GM18498 (cell line): ENCODE measurements at regions not wholly inside any gene's neighbourhood (a gene's known extent, or its start where the extent isn't known, plus 50 kb on each side); places are given as distances from the start of the nearest gene placed in this dataset.
"Not testable (repeated sequence)": the region's sequence is repeated elsewhere in the genome, so short reads cannot be mapped to it uniquely, and the experiment has no call there.

Experiments used
- ATAC-seq: cut with Tn5 transposase; IDR thresholded peaks from one replicate; pipeline ENCODE4 v1.9.1; 2021; ENCODE audit warnings: mild to moderate bottlenecking, moderate library complexity; ENCODE audit not compliant: unreplicated experiment

DNA sequence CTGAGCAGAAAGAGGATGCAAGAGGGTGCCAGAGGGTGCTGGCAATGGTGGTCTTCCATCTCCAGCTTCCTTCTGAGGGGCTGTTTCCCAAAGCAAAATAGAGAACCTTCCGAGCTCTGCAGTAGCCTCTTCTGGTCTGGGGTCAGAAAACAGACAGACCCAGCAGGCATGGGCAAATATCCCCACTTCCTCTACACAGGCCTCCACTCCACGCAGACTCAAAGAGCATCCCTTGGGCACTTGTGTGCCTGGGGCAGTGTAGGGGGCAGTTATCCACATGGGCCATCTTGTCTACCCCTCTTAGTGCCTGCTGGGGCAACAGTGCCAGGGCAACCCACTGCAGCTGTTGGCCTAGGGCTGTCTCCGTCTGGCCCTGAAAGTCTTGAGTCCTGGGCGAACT is 231.9 kb downstream of the TTC8 start:
- no peak for ATAC-seq

DNA sequence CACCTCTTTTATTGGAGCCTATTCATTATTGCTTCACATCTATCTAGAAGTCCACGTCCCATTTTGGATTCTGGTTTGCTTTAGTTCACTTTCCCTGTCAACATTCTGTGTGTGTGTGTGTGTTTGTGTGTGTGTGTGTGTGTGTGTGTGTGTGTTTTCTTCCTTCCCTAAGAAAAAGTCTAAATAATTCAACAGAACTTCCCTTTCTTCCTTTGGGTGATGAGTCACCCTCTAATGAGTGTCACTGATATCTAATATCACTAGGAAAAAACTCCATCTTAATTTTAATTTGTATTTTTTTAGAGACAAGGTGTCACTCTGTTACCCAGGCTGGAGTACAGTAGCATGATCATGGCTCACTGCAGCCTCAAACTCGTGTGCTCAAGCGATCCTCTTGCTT is 234.2 kb downstream of the TTC8 start:
- no peak for ATAC-seq

- no peak for ATAC-seq
These were observed 235.7 kb downstream of the TTC8 start for GRCh38 chr14:89060191-89060590.

- ATAC-seq: no peak
These were observed 237.2 kb downstream of the TTC8 start for GRCh38 chr14:89061696-89062095.

DNA sequence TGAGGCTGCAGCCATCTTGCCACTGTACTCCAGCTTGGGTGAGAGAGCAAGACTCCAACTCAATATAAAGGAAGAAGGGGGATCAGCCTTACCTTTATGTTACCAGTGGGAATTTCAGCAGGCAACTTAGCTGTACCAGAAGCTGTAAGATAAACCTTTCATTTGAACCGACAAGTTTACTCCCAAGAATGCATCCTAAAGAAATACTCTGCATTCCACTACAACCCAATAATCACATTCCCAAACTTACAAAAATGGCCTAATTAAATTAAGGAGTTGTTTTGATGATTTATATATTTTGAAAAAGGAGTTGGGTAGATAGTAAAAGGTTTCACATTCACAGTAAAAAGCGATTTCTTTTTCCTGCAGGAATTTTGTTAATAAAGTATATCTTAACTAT is 241.4 kb downstream of the TTC8 start:
- ATAC-seq: no peak

- no peak for ATAC-seq
These were observed 243.0 kb downstream of the TTC8 start for GRCh38 chr14:89067293-89067972.

GRCh38 chr14:89078021-89078795 is 253.8 kb downstream of the TTC8 start:
- no peak for ATAC-seq

- ATAC-seq: no peak
These were observed 260.8 kb downstream of the TTC8 start for GRCh38 chr14:89085231-89085731.

GRCh38 chr14:89085737-89086382 is 261.4 kb downstream of the TTC8 start:
- no peak for ATAC-seq

DNA sequence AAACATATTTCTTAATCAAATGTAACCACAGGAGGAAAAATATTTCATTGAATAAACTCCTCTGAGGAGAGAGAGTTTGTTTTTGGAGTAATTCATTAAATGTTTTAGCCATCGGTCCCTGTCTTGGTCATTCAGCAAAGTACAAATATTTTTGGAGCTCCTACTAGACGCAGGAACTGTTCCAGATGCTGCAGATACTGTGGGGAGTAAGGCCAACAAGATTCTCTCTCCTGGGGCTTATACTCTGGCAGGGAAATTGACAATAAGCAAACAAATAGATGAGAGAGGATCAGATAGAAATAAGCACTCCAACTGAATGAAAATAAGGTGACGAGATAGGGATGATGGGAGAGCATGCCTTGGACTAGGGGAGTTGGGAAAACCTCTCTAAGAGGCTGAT is 264.1 kb downstream of the TTC8 start:
- no peak for ATAC-seq

DNA sequence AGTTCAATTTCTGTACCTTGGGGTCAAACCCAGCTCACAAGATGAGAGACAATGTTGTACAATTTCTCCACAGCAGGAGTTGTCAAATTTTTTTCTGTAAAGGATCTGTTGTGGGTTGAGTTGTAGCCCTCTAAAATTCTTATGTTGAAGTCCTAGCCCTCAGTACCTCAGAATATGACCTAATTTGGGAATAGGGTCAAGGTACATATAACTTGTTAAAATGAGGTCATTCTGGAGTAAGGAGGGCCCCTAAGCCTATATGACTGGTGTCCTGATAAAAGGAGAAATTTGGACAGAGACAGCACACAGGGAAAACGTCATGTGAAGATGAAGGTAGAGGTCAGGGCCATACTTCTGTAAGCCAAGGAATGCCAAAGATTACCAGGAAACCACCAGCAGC is 264.9 kb downstream of the TTC8 start:
- ATAC-seq: no peak

DNA sequence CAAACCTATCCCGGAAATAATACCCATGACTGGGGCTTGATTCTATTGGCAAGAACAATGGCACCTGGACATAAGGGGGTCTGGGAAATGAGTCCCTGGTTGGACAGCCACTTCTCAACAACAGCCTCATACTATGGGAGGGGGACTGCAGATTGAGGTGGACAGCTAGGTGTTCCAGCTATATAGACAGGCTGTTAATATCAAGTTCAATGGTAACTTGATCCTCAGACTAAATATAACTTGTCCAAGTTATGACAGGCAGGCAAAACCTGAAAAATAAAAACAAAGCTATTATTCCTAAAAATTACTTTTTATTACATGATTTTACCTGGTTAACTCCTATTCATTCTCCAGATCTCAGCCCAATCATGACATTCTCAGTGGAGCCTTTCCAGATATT is 267.3 kb downstream of the TTC8 start:
- ATAC-seq: no peak

DNA sequence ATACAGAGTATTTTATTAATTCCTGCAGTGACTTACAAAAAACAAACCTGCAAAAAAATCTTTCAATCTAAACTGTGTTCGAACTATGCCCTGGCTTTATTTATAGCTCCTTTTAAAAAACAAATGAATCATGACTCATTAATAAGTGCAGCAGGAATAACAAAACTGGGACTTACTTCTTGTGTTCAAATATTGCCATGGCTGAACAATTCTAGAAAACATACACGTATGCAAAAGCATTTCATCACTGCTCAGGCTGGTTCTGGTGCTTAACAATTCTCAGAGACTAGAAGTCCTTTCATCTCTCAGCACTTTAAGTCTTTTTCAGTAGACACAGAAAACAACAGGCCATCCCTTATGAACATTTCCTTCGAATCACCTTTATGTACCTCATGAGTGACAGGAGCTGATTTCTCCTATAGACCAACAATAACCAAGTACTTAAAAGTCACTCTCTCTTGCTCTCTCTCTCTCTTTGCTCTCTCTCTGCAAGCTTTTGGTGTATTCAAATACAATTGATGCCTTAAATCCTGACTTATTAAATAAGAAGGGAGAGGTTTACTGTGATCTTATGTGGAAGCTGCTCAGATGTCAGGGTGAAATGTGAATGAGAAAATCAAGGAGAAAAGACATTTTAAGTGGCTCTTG is 268.8 kb downstream of the TTC8 start:
- ATAC-seq: no peak

DNA sequence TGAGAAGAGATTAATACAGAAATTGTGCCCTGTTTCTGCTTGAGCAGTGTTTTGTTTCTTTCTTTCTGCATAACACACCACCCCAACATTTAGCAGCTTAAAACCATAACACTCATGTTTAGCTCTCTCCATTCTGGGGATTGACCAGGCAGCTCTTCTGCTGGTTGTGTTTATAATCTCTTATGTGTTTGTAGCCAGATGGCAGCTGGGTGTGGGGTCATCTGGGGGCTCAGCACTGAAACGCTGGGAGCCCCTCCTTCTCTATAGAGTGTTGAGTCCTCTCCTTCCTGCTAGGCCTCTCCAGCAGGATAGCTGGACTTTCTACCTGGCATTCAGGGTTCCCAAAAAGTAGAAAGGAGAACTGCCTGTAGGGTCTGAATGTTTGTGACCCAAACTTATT is 270.6 kb downstream of the TTC8 start:
- ATAC-seq: no peak

DNA sequence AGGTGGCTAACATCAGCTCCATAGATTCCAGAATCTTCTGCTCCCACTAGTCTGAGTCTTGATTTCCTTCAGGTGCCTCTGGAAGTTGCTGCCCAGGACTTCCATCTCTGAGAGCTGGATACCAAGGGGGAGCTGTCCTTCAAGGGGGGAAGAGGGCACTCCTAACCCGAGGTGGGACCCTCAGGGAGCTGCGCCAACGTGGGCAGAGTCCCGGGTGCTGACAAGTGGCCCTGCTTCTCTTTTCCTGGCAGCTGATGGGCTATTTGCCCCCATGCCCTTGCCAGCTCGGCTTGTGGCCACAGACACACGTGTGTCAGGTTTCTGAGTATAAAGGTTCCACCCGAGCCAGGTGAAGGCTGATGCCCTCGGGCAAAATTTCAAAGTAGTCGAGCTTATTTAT is 272.5 kb downstream of the TTC8 start:
- ATAC-seq: no peak

DNA sequence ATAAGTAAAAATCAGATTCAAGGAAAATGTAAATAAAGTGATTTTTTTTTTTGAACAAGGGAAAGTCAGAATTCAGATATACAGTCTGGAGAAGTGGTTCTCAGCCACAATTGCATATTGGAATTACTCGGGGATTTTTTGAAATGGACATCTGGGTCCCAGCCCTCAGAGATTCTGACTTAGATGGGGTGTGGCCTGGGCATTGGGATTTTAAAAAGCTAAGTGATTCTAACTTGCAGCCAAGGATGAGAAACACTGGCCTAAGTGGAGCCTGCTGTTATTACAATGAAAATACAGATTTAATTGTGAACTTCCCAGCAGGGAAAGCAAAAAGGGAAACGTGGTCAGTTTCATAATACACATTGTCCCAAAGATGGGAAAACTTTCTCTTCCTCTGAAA is 273.8 kb downstream of the TTC8 start:
- no peak for ATAC-seq

DNA sequence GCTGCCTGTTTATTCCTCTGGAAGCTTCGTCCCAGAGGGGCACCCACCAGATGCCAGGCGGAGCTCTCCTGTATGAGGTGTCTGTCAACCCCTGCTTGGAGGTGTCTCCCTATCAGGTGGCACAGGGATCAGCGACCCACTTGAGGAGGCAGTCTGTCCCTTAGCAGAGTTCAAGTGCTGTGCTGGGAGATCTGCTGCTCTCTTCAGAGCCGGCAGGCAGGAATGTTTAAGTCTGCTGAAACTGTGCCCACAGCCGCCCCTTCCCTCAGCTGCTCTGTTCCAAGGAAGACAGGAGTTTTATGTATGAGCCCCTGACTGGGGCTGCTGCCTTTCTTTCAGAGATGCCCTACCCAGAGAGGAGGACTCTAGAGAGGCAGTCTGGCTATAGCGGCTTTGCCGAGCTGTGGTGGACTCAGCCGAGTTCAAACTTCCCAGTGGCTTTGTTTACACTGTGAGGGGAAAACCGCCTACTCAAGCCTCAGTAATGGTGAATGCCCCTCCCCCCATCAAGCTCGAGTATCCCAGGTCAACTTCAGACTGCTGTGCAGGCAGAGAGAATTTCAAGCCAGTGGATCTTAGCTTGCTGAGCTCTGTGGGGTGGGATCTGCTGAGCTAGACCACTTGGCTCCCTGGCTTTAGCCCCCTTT is 279.8 kb downstream of the TTC8 start:
- ATAC-seq: not testable (repeated sequence)

- ATAC-seq: not testable (repeated sequence)
These were observed 280.4 kb downstream of the TTC8 start for GRCh38 chr14:89104861-89105260.
